ENCODE measurements at regions not wholly inside any gene's neighbourhood (a gene's known extent, or its start where the extent isn't known, plus 50 kb on each side); places are given as distances from the start of the nearest gene placed in this dataset.

GRCh38 chr1:39127513-39127912 lies 77.0 kb upstream of the MACF1 start:
- Histone ChIP-seq H3K9me3 (no peaks in the 10 kb centered on the region), H3K36me3 (peaks cover 0 to under 1% (median 0%) of the 10 kb centered on the region in 3 donors), H3K4me1 (peaks cover 0 to 45% (median 12%) of the 10 kb centered on the region in 4 donors), H3K27me3 (no peaks in the 10 kb centered on the region), H3K4me3 (no peak overlapping the region), H3K27ac (peak overlapping the region in 3 of 4 donors; percentile 7 to 71 (median 44))
- DNase-seq (ENCODE audit: low spot score in 2 of 2), result peak in 1 of 2 donors; percentile 73
- no peak for TF ChIP-seq CTCF (IDR thresholded peaks at IDR 0.05)
- peak in 1 of 2 donors; percentile 70 for TF ChIP-seq EP300 (IDR thresholded peaks at IDR 0.05)

GRCh38 chr1:39128126-39128525 lies 76.4 kb upstream of the MACF1 start:
- no peak for DNase-seq (ENCODE audit: low spot score in 2 of 2)
- no peak overlapping the region for H3K4me3 ChIP-seq
- H3K27ac ChIP-seq, result peak overlapping the region in 2 of 4 donors; percentile 44 to 71
- WGBS, 2 donors, result 66 to 94% methylated on average over 4 of the region's 4 CpGs
- peaks cover 0 to 51% (median 17%) of the 10 kb centered on the region in 4 donors for H3K4me1 ChIP-seq
- H3K36me3 ChIP-seq, result no peaks in the 10 kb centered on the region
- no peaks in the 10 kb centered on the region for H3K27me3 ChIP-seq
- TF ChIP-seq CTCF (IDR thresholded peaks at IDR 0.05), result no peak
- no peak for TF ChIP-seq EP300 (IDR thresholded peaks at IDR 0.05)
- H3K9me3 ChIP-seq, result no peaks in the 10 kb centered on the region

DNA sequence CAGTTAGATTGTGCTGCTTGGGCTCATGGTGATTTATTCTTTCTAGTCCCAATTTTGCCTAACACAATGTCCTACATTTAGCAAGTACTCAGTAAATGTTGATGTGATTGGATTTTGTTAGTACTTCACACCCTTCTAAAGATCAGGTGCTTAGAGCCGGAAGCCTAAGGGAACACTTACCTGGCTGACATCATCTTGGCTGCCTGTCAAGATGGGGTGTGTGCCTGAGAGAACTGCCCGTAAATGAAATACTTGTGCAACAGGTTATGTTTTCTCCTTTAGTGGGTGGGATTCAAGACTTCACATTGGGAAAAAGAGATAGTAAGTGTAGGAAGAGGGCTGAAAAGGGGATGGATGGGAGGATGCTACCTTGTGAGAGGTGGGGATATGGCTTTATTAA lies 75.5 kb upstream of the MACF1 start:
- Histone ChIP-seq H3K4me3 (no peak overlapping the region), H3K36me3 (no peaks in the 10 kb centered on the region), H3K27ac (no peak overlapping the region), H3K27me3 (no peaks in the 10 kb centered on the region), H3K4me1 (peaks cover 0 to 51% (median 19%) of the 10 kb centered on the region in 4 donors), H3K9me3 (no peaks in the 10 kb centered on the region)
- no peak for DNase-seq (ENCODE audit: low spot score in 2 of 2)
- 85 to 93% methylated on average over 2 of the region's 2 CpGs for WGBS, 2 donors
- TF ChIP-seq EP300 (IDR thresholded peaks at IDR 0.05), result no peak
- no peak for TF ChIP-seq POLR2A (IDR thresholded peaks at IDR 0.05)
- TF ChIP-seq CTCF (IDR thresholded peaks at IDR 0.05), result no peak

DNA sequence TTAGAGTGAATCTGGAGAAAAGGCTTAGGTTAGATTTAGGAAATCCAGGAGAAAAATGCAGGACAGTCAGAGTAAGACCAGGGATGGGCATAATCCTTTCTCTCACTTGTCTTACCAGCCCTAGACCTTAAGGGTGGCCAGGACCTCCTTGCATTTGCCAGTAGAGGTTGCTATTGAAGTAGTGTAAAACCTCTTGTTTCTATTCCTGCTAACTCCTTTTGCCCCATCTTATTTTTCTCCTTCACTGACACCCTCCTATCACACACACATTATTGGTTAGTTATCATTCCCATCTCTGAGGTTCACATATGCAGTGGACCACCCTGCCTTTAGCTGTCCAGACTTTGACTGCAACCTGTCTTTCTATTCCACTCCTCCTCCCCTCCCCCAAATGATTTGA lies 75.0 kb upstream of the MACF1 start:
- Histone ChIP-seq H3K36me3 (no peaks in the 10 kb centered on the region), H3K27me3 (no peaks in the 10 kb centered on the region), H3K4me1 (peaks cover 0 to 51% (median 19%) of the 10 kb centered on the region in 4 donors), H3K9me3 (no peaks in the 10 kb centered on the region), H3K27ac (peak overlapping the region in 1 of 4 donors; percentile 31), H3K4me3 (no peak overlapping the region)
- DNase-seq (ENCODE audit: low spot score in 2 of 2), result no peak
- TF ChIP-seq EP300 (IDR thresholded peaks at IDR 0.05), result no peak
- no peak for TF ChIP-seq POLR2A (IDR thresholded peaks at IDR 0.05)

GRCh38 chr1:39130325-39130724 lies 74.2 kb upstream of the MACF1 start:
- no peak for DNase-seq (ENCODE audit: low spot score in 2 of 2)
- WGBS, 2 donors, result 37 to 59% methylated on average over 1 of the region's 1 CpG
- TF ChIP-seq CTCF (IDR thresholded peaks at IDR 0.05) (no peak), POLR2A (IDR thresholded peaks at IDR 0.05) (no peak), EP300 (IDR thresholded peaks at IDR 0.05) (no peak)
- Histone ChIP-seq H3K27ac (peak overlapping the region in 2 of 4 donors; percentile 31 to 37), H3K36me3 (no peaks in the 10 kb centered on the region), H3K4me1 (peaks cover 0 to 51% (median 19%) of the 10 kb centered on the region in 4 donors), H3K27me3 (no peaks in the 10 kb centered on the region), H3K4me3 (no peak overlapping the region), H3K9me3 (no peaks in the 10 kb centered on the region)

- no peak for DNase-seq (ENCODE audit: low spot score in 2 of 2)
- no peaks in the 10 kb centered on the region for H3K27me3 ChIP-seq
- no peak overlapping the region for H3K4me3 ChIP-seq
- no peak for TF ChIP-seq EP300 (IDR thresholded peaks at IDR 0.05)
- TF ChIP-seq POLR2A (IDR thresholded peaks at IDR 0.05), result no peak
- TF ChIP-seq CTCF (IDR thresholded peaks at IDR 0.05), result no peak
- H3K27ac ChIP-seq, result peak overlapping the region in 1 of 4 donors; percentile 16
- no peaks in the 10 kb centered on the region for H3K9me3 ChIP-seq
- H3K36me3 ChIP-seq, result no peaks in the 10 kb centered on the region
- H3K4me1 ChIP-seq, result peaks cover 0 to 48% (median 18%) of the 10 kb centered on the region in 4 donors
- 87 to 92% methylated on average over 2 of the region's 2 CpGs for WGBS, 2 donors
Observed at GRCh38 chr1:39131940-39132339, 72.6 kb upstream of the MACF1 start.
